IPS-20b (cell line): ENCODE measurements at regions not wholly inside any gene's neighbourhood (a gene's known extent, or its start where the extent isn't known, plus 50 kb on each side); places are given as distances from the start of the nearest gene placed in this dataset.

Source experiments
- H3K27ac ChIP-seq: one replicate; pipeline ENCODE4 v1.5.1; 2013; ENCODE audit warnings: low read length
- H3K27me3 ChIP-seq: 2 replicates; pipeline ENCODE4 v1.6.1; 2013; ENCODE audit warnings: mild to moderate bottlenecking, low read length, inconsistent platforms; ENCODE audit not compliant: insufficient read depth
- H3K36me3 ChIP-seq: 2 replicates; pipeline ENCODE4 v1.6.1; 2013; ENCODE audit warnings: low read depth, mild to moderate bottlenecking, inconsistent platforms, low read length, moderate library complexity; ENCODE audit not compliant: insufficient read depth
- H3K4me1 ChIP-seq: 2 replicates; pipeline ENCODE4 v1.6.1; 2013; ENCODE audit warnings: mild to moderate bottlenecking, control low read depth, inconsistent platforms, low read length, moderate library complexity; ENCODE audit not compliant: insufficient read depth
- H3K4me3 ChIP-seq: 2 replicates; pipeline ENCODE4 v1.5.1; 2013; ENCODE audit warnings: mild to moderate bottlenecking, low read length, inconsistent platforms
- H3K9ac ChIP-seq: 2 replicates; pipeline ENCODE4 v1.6.1; 2013; ENCODE audit warnings: low read depth, mild to moderate bottlenecking, inconsistent platforms, low read length, moderate library complexity
- H3K9me3 ChIP-seq: 2 replicates; pipeline ENCODE4 v1.6.1; 2013; ENCODE audit warnings: mild to moderate bottlenecking, low read depth, low read length, inconsistent platforms; ENCODE audit not compliant: insufficient read depth

GRCh38 chr20:21019814-21020658, 86.1 kb downstream of the LINC00237 start:
- peaks cover 16% of the 10 kb centered on the region; the same call in 1 of the 2 replicates for H3K4me1 ChIP-seq
- H3K9me3 ChIP-seq = no peaks in the 10 kb centered on the region
- H3K4me3 ChIP-seq = no peak overlapping the region
- no peak overlapping the region for H3K27ac ChIP-seq
- no peak overlapping the region for H3K9ac ChIP-seq
- H3K36me3 ChIP-seq = no peaks in the 10 kb centered on the region
- 0 out of 2 replicates have a peak, but pooled peaks cover 4% of the 10 kb centered on the region for H3K27me3 ChIP-seq

GRCh38 chr20:21019468-21019813, 86.7 kb downstream of the LINC00237 start:
- no peaks in the 10 kb centered on the region for H3K36me3 ChIP-seq
- no peaks in the 10 kb centered on the region for H3K9me3 ChIP-seq
- H3K27me3 ChIP-seq = 0 out of 2 replicates have a peak, but pooled peaks cover 4% of the 10 kb centered on the region
- H3K4me1 ChIP-seq = peaks cover 16% of the 10 kb centered on the region; the same call in 1 of the 2 replicates
- H3K9ac ChIP-seq = no peak overlapping the region
- no peak overlapping the region for H3K27ac ChIP-seq
- H3K4me3 ChIP-seq = no peak overlapping the region

- Histone ChIP-seq H3K4me1 (peaks cover 16% of the 10 kb centered on the region; the same call in 1 of the 2 replicates), H3K4me3 (no peak overlapping the region), H3K9ac (no peak overlapping the region), H3K36me3 (no peaks in the 10 kb centered on the region), H3K27me3 (0 out of 2 replicates have a peak, but pooled peaks cover 4% of the 10 kb centered on the region), H3K9me3 (no peaks in the 10 kb centered on the region), H3K27ac (no peak overlapping the region)
Observed at GRCh38 chr20:21018576-21018975, 87.6 kb downstream of the LINC00237 start.

- Histone ChIP-seq H3K36me3 (no peaks in the 10 kb centered on the region), H3K9me3 (no peaks in the 10 kb centered on the region), H3K4me3 (no peak overlapping the region), H3K4me1 (peaks cover 16% of the 10 kb centered on the region; the same call in 1 of the 2 replicates), H3K27me3 (0 out of 2 replicates have a peak, but pooled peaks cover 4% of the 10 kb centered on the region), H3K27ac (no peak overlapping the region), H3K9ac (no peak overlapping the region)
Observed at GRCh38 chr20:21017528-21018085, 88.6 kb downstream of the LINC00237 start.

- Histone ChIP-seq H3K27me3 (0 out of 2 replicates have a peak, but pooled peaks cover 4% of the 10 kb centered on the region), H3K36me3 (no peaks in the 10 kb centered on the region), H3K27ac (no peak overlapping the region), H3K9ac (no peak overlapping the region), H3K9me3 (no peaks in the 10 kb centered on the region), H3K4me3 (no peak overlapping the region), H3K4me1 (peaks cover 16% of the 10 kb centered on the region; the same call in 1 of the 2 replicates)
Observed at GRCh38 chr20:21016751-21017150, 89.4 kb downstream of the LINC00237 start.

- H3K27me3 ChIP-seq = 0 out of 2 replicates have a peak, but pooled peaks cover 3% of the 10 kb centered on the region
- H3K4me3 ChIP-seq = no peak overlapping the region
- no peaks in the 10 kb centered on the region for H3K9me3 ChIP-seq
- no peak overlapping the region for H3K9ac ChIP-seq
- no peak overlapping the region for H3K27ac ChIP-seq
- H3K4me1 ChIP-seq = peaks cover 5% of the 10 kb centered on the region; the same call in 1 of the 2 replicates
- H3K36me3 ChIP-seq = no peaks in the 10 kb centered on the region
Observed at GRCh38 chr20:21014528-21014927, 91.6 kb downstream of the LINC00237 start.

GRCh38 chr20:21008951-21009350, 97.2 kb downstream of the LINC00237 start:
- no peaks in the 10 kb centered on the region for H3K4me1 ChIP-seq

GRCh38 chr20:21006611-21007010, 99.5 kb downstream of the LINC00237 start:
- Histone ChIP-seq H3K27ac (no peak overlapping the region), H3K9me3 (no peaks in the 10 kb centered on the region), H3K9ac (no peak overlapping the region), H3K36me3 (no peaks in the 10 kb centered on the region), H3K4me1 (no peaks in the 10 kb centered on the region), H3K4me3 (no peak overlapping the region), H3K27me3 (no peaks in the 10 kb centered on the region)

More at GRCh38 chr20:21008951-21009350, 97.2 kb downstream of the LINC00237 start:
- no peak overlapping the region for H3K27ac ChIP-seq
- no peak overlapping the region for H3K4me3 ChIP-seq
- H3K9me3 ChIP-seq = no peaks in the 10 kb centered on the region
- no peaks in the 10 kb centered on the region for H3K27me3 ChIP-seq
- H3K36me3 ChIP-seq = no peaks in the 10 kb centered on the region
- no peak overlapping the region for H3K9ac ChIP-seq

GRCh38 chr20:21004386-21005076, 101.6 kb downstream of the LINC00237 start:
- no peaks in the 10 kb centered on the region for H3K36me3 ChIP-seq
- H3K9ac ChIP-seq = no peak overlapping the region
- no peaks in the 10 kb centered on the region for H3K27me3 ChIP-seq
- H3K27ac ChIP-seq = no peak overlapping the region
- no peaks in the 10 kb centered on the region for H3K9me3 ChIP-seq
- no peaks in the 10 kb centered on the region for H3K4me1 ChIP-seq
- H3K4me3 ChIP-seq = no peak overlapping the region

GRCh38 chr20:21003902-21004301, 102.3 kb downstream of the LINC00237 start:
- no peak overlapping the region for H3K27ac ChIP-seq
- H3K9ac ChIP-seq = no peak overlapping the region
- H3K27me3 ChIP-seq = no peaks in the 10 kb centered on the region
- H3K9me3 ChIP-seq = no peaks in the 10 kb centered on the region
- no peaks in the 10 kb centered on the region for H3K4me1 ChIP-seq
- no peaks in the 10 kb centered on the region for H3K36me3 ChIP-seq
- no peak overlapping the region for H3K4me3 ChIP-seq

- Histone ChIP-seq H3K9ac (no peak overlapping the region), H3K4me3 (no peak overlapping the region), H3K9me3 (no peaks in the 10 kb centered on the region), H3K4me1 (no peaks in the 10 kb centered on the region), H3K27me3 (no peaks in the 10 kb centered on the region), H3K36me3 (no peaks in the 10 kb centered on the region), H3K27ac (no peak overlapping the region)
Observed at GRCh38 chr20:21002486-21002885, 103.7 kb downstream of the LINC00237 start.
